ENCODE measurements at regions not wholly inside any gene's neighbourhood (a gene's known extent, or its start where the extent isn't known, plus 50 kb on each side); places are given as distances from the start of the nearest gene placed in this dataset.

GRCh38 chr20:52889225-52889624 lies 82.9 kb upstream of the TSHZ2 start:
- 0 out of 2 replicates have a peak, but pooled peaks have one; percentile 12 for TF ChIP-seq CTCF (conservative IDR thresholded peaks at IDR 0.05; ENCODE audit: low read length)
- DNase-seq (ENCODE audit: low read depth) = peak; percentile 59
- no peak overlapping the region for H3K4me3 ChIP-seq (ENCODE audit: low read length)

GRCh38 chr20:52888096-52888495 lies 84.1 kb upstream of the TSHZ2 start:
- TF ChIP-seq CTCF (conservative IDR thresholded peaks at IDR 0.05; ENCODE audit: low read length) = no peak
- H3K4me3 ChIP-seq (ENCODE audit: low read length) = no peak overlapping the region
- no peak for DNase-seq (ENCODE audit: low read depth)

- DNase-seq (ENCODE audit: low read depth) = no peak
- no peak for TF ChIP-seq CTCF (conservative IDR thresholded peaks at IDR 0.05; ENCODE audit: low read length)
- no peak overlapping the region for H3K4me3 ChIP-seq (ENCODE audit: low read length)
These were observed 91.2 kb upstream of the TSHZ2 start for GRCh38 chr20:52880997-52881396.

GRCh38 chr20:52880259-52880658 lies 91.9 kb upstream of the TSHZ2 start:
- TF ChIP-seq CTCF (conservative IDR thresholded peaks at IDR 0.05; ENCODE audit: low read length) = no peak
- H3K4me3 ChIP-seq (ENCODE audit: low read length) = no peak overlapping the region
- DNase-seq (ENCODE audit: low read depth) = no peak

- no peak for TF ChIP-seq CTCF (conservative IDR thresholded peaks at IDR 0.05; ENCODE audit: low read length)
- no peak for DNase-seq (ENCODE audit: low read depth)
- H3K4me3 ChIP-seq (ENCODE audit: low read length) = no peak overlapping the region
These were observed 97.9 kb upstream of the TSHZ2 start for GRCh38 chr20:52874241-52874640.

- no peak overlapping the region for H3K4me3 ChIP-seq (ENCODE audit: low read length)
- DNase-seq (ENCODE audit: low read depth) = no peak
- no peak for TF ChIP-seq CTCF (conservative IDR thresholded peaks at IDR 0.05; ENCODE audit: low read length)
These were observed 102.3 kb upstream of the TSHZ2 start for GRCh38 chr20:52869698-52870501.

GRCh38 chr20:52869276-52869675 lies 102.9 kb upstream of the TSHZ2 start:
- TF ChIP-seq CTCF (conservative IDR thresholded peaks at IDR 0.05; ENCODE audit: low read length) = no peak
- DNase-seq (ENCODE audit: low read depth) = no peak
- no peak overlapping the region for H3K4me3 ChIP-seq (ENCODE audit: low read length)

Data from AG10803 (cell line).